HG03565 (cell line): ENCODE measurements at regions not wholly inside any gene's neighbourhood (a gene's known extent, or its start where the extent isn't known, plus 50 kb on each side); places are given as distances from the start of the nearest gene placed in this dataset.
"Not testable (repeated sequence)": the region's sequence is repeated elsewhere in the genome, so short reads cannot be mapped to it uniquely, and the experiment has no call there.

Experiments
- ATAC-seq: cut with Tn5 transposase; IDR thresholded peaks from one replicate; pipeline ENCODE4 v1.9.1; 2021; ENCODE audit warnings: mild to moderate bottlenecking, moderate library complexity; ENCODE audit not compliant: unreplicated experiment

- ATAC-seq: no peak
Observed at GRCh38 chr2:153308466-153308865, 170.1 kb downstream of the RPRM start.

DNA sequence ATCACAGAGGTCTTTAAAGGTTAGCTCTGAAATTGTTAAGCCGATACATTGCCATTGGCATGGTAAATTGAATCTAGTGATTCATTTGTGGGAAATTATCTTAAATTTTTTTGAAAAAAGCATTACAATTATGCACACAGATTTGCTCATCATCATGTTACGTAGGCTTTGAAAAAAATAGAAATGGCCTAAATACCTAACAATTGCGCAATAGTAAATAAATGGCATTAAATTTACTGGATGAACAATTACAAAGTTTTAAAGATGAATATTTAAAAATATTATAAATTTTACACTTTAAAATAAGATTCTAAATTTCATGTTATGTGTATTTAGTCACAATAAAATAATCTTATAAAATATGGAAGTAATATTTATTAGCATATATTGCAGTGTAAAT, 171.3 kb downstream of the RPRM start:
- ATAC-seq: no peak

- ATAC-seq: no peak
Observed at GRCh38 chr2:153299809-153300208, 178.8 kb downstream of the RPRM start.

DNA sequence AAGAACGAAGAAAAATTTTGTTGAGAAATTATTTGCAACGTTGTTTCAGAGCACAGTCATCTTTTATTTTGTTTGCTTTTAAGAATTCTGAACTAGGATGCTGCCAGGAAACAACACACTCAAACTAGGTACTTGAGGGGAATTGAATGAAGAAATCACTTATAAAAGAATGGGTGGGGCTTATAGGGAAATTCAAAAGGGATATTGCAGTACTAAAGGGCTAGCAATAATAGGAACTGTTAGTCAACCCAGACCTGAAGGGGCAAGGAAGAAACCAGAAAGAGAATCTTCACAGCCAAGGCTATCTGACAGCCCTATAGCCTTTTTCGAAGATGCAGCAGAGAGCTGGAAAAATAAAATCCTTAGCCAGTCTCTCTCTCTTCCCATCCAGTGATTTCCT, 179.3 kb downstream of the RPRM start:
- ATAC-seq: no peak

- ATAC-seq: no peak
Observed at GRCh38 chr2:153294199-153294786, 184.3 kb downstream of the RPRM start.

DNA sequence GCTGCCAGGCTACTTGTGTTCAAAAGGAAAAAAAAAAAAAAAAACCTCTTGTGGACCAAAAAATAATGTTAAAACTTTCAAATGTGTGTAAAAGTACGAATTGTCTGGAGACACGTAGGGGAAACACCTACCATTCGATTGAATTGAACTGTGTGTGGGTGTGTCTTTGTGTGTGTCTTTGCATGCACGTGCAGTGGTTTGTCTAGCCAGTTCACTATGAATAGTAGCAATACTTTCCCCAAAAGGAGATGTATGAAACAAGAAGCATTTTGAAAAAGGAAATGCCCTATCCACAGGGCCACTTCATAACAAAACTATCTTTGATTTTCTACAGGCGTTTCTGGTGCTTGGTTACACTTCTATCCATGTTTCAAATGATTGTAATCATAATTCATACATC, 186.8 kb downstream of the RPRM start:
- ATAC-seq: no peak

GRCh38 chr2:153287109-153287801, 191.3 kb downstream of the RPRM start:
- peak; percentile 42 for ATAC-seq

- no peak for ATAC-seq
Observed at GRCh38 chr2:153268941-153269461, 209.6 kb downstream of the RPRM start.

DNA sequence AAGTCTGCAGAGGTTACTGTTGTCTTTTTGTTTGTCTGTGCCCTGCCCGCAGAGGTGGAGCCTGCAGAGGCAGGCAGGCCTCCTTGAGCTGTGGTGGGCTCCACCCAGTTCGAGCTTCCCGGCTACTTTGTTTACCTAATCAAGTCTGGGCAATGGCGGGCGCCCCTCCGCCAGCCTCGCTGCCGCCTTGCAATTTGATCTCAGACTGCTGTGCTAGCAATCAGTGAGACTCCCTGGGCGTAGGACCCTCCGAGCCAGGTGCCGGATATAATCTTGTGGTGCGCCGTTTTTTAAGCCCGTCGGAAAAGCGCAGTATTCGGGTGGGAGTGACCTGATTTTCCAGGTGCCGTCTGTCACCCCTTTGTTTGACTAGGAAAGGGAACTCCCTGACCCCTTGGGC, 221.7 kb downstream of the RPRM start:
- ATAC-seq: not testable (repeated sequence)

DNA sequence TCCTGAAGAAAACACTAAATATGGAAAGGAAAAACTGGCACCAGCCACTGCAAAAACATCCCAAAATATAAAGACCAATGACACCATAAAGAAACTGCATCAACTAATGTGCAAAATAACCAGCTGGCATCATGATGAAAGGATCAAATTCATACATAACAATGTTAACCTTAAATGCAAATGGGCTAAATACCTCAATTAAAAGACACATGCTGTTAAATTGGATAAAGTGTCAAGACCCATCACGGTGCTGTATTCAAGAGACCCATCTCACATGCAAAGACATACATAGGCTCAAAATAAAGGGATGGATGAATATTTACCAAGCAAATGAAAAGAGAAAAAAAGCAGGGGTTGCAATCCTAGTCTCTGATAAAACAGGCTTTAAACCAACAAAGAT, 231.9 kb downstream of the RPRM start:
- ATAC-seq: not testable (repeated sequence)

GRCh38 chr2:153235516-153235915, 243.0 kb downstream of the RPRM start:
- peak; percentile 90 for ATAC-seq

- ATAC-seq: no peak
Observed at GRCh38 chr2:153232464-153232863, 246.1 kb downstream of the RPRM start.

DNA sequence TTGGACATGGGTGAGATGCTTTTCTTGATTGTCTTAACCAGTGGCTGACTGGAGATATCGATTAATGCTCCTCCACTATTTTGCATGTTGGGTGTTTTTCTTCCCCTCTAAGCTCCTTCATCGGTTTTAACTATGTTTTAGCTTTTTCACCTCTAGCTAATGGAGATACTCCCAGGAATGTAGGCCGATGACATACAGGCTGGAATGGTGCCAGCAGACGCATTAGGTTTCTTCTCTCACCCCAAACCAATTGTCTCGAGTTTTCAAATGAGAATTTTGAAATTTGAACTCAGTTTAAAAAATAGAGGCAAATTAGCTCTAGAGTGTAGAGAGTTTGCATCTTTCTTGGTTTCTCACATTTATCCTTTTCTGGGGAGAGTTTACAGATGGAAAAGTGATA, 247.6 kb downstream of the RPRM start:
- ATAC-seq: no peak

GRCh38 chr2:153228904-153229303, 249.7 kb downstream of the RPRM start:
- no peak for ATAC-seq

DNA sequence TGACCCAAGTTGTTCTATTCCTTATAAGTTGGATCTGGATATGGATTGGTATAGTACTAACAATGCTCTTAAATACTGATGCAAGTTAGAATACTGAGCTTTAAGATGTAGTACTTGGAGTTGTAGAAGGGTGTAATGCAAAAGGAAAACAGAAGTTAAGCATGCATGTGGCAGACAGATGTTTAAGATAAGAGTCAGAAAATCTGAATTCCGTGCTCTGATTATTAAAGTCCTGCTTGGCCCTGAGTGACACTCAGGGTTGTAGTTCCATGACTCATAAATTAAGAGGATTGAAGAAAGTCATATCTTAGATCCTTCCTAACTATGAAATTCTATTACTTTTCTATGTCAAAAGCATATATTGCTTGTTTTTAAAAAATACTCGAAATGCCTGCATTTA, 250.6 kb downstream of the RPRM start:
- no peak for ATAC-seq

DNA sequence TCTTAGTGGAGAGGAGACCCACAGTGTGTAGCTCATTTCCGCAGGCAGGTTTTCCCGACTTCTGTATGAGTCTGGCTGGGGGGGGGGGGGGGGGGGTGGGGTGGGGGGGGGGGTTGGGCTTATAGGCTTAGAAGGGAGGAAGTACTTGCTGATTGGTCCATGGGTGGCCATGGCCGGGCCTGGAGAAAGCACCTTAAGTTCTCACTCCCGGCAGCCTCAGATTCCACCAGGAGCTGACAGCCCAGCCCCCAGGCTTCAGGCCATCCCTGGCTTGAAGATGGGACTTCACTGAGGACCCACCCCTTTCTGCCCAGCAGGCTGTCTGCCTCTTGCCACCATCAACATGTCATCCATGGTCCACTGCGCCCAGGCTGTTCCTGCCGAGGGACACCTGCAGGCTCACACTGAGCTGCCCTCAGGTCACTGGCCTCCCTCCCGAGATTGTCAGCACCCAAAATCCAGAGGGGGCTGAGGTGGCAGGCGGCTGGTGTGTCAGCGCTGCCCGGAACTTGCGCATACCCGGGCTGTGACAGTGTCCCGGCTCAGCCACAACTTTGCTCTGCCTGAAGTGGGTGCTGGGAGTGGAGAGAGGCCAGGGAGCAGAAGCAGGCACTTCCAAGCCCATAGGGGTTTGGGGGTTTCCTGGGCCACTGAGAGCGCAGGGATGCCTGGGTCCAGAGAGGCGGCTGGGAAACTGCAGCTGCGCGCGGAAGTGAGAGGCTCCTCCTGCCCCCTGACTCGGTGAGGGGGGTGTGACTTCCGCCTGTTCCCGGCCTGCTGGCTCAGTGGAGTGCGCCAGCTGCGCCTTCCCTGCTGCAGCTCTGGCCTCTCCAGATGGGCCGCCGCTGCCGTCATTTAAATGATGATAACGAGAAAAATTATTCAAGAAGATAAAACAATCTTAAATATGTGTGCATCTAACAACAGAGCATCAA, 256.1 kb downstream of the RPRM start:
- ATAC-seq: no peak

GRCh38 chr2:153221506-153221905, 257.1 kb downstream of the RPRM start:
- no peak for ATAC-seq

DNA sequence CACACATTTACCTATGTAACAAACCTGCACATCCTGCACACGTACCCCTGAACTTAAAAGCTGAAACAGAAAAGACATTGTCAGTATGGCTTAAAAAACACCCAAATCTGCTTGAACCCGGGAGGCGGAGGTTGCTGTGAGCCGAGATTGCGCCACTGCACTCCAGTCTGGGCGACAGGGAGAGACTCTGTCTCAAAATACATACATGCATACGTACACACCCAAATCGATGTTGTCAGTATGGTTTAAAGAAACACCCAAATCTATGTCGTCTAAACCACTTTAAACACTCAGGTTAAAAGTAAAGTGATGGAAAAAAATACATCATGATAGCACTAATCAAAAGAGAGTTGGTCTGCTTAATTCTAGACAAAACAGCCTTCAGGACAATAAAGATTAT, 257.5 kb downstream of the RPRM start:
- ATAC-seq: no peak

DNA sequence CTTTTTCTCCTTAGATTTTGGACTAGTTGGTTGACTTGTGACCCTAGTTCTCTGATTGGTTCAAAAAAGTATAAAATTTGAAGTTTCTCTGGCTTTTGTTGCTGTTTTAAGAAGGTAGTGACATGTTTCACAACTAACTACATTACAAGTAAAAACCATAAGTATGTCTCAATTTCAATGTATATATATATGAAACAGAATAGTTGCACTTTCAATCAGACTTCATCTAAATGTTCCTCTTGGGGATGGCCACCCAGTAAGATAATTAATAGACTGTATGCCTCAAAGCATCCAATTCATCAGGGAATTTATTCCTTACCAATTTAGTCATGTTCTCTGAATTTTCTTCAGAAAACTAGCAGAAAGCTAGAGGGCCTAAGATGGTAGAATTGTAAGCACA, 259.7 kb downstream of the RPRM start:
- ATAC-seq: no peak

- no peak for ATAC-seq
Observed at GRCh38 chr2:153214337-153214736, 264.2 kb downstream of the RPRM start.

- ATAC-seq: no peak
Observed at GRCh38 chr2:153213022-153213421, 265.5 kb downstream of the RPRM start.
